ENCODE measurements at regions not wholly inside any gene's neighbourhood (a gene's known extent, or its start where the extent isn't known, plus 50 kb on each side); places are given as distances from the start of the nearest gene placed in this dataset.
A peak's percentile ranks its signal among the peaks of the same experiment; 100 is the strongest.

GRCh38 chr7:7048213-7048612, 134.1 kb upstream of the C1GALT1 start:
- no peak for DNase-seq (ENCODE audit: low read depth)
- H3K4me3 ChIP-seq (ENCODE audit: low read depth, low read length): no peak overlapping the region
- TF ChIP-seq CTCF (IDR thresholded peaks at IDR 0.05; ENCODE audit: insufficient read depth, low read length): no peak

- DNase-seq (ENCODE audit: low read depth): peak; percentile 2
- no peak for TF ChIP-seq CTCF (IDR thresholded peaks at IDR 0.05; ENCODE audit: insufficient read depth, low read length)
- H3K4me3 ChIP-seq (ENCODE audit: low read depth, low read length): no peak overlapping the region
Measured at GRCh38 chr7:7051206-7051877, 131.0 kb upstream of the C1GALT1 start.

- DNase-seq (ENCODE audit: low read depth): no peak
- no peak for TF ChIP-seq CTCF (IDR thresholded peaks at IDR 0.05; ENCODE audit: insufficient read depth, low read length)
- H3K4me3 ChIP-seq (ENCODE audit: low read depth, low read length): no peak overlapping the region
Measured at GRCh38 chr7:7054252-7054830, 128.0 kb upstream of the C1GALT1 start.

- no peak for TF ChIP-seq CTCF (IDR thresholded peaks at IDR 0.05; ENCODE audit: insufficient read depth, low read length)
- no peak overlapping the region for H3K4me3 ChIP-seq (ENCODE audit: low read depth, low read length)
- no peak for DNase-seq (ENCODE audit: low read depth)
Measured at GRCh38 chr7:7060828-7061599, 121.3 kb upstream of the C1GALT1 start.

- no peak for TF ChIP-seq CTCF (IDR thresholded peaks at IDR 0.05; ENCODE audit: insufficient read depth, low read length)
- DNase-seq (ENCODE audit: low read depth): no peak
- H3K4me3 ChIP-seq (ENCODE audit: low read depth, low read length): no peak overlapping the region
Measured at GRCh38 chr7:7077945-7078344, 104.4 kb upstream of the C1GALT1 start.

- H3K4me3 ChIP-seq (ENCODE audit: low read depth, low read length): no peak overlapping the region
- no peak for TF ChIP-seq CTCF (IDR thresholded peaks at IDR 0.05; ENCODE audit: insufficient read depth, low read length)
Measured at GRCh38 chr7:7080802-7081201, 101.5 kb upstream of the C1GALT1 start.

More at GRCh38 chr7:7080802-7081201, 101.5 kb upstream of the C1GALT1 start:
- no peak for DNase-seq (ENCODE audit: low read depth)

Measured in fibroblast of the aortic adventitia (primary cell).